MM.1S (cell line): ENCODE measurements at regions not wholly inside any gene's neighbourhood (a gene's known extent, or its start where the extent isn't known, plus 50 kb on each side); places are given as distances from the start of the nearest gene placed in this dataset.

Source experiments
- EZH2 ChIP-seq: fragments of 300-600 bp; sonication (generic); optimal IDR thresholded peaks from 2 replicates; pipeline ENCODE3; 2017; ENCODE audit warnings: low read depth, mild to moderate bottlenecking, antibody characterized with exemption, low read length, mixed read lengths
- EZH2phosphoT487 ChIP-seq: fragments of 300-600 bp; sonication (generic); IDR thresholded peaks from 2 replicates; pipeline ENCODE4 v1.6.1; 2018; ENCODE audit warnings: antibody characterized with exemption, low read length
- TF ChIP-seq, protein P1 (sequence below): fragments of 300-600 bp; sonication (generic); IDR thresholded peaks from 2 replicates; pipeline ENCODE4 v1.5.1; 2016; ENCODE audit warnings: antibody characterized with exemption, low read length, mixed read lengths

DNA sequence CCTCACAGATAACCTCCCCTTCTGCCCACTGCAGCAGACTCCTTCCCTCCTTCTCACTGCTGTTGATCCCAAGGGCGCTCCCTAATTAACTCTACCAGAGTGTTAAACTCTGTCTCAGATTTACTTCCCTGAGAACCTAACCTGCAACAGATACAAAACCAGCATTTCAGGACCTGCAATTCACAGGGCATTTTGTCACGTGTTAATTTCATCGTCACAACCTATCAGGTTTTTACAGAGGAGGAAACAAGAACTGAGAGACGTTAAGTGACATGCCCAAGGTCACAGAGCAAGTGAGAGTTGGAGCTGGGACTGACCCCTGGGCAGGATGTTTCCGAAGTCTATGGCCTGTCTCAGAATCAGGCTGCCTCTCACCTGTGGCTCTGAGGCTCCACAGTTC is 223.9 kb downstream of the UACA start:
- TF ChIP-seq, protein P1, sequence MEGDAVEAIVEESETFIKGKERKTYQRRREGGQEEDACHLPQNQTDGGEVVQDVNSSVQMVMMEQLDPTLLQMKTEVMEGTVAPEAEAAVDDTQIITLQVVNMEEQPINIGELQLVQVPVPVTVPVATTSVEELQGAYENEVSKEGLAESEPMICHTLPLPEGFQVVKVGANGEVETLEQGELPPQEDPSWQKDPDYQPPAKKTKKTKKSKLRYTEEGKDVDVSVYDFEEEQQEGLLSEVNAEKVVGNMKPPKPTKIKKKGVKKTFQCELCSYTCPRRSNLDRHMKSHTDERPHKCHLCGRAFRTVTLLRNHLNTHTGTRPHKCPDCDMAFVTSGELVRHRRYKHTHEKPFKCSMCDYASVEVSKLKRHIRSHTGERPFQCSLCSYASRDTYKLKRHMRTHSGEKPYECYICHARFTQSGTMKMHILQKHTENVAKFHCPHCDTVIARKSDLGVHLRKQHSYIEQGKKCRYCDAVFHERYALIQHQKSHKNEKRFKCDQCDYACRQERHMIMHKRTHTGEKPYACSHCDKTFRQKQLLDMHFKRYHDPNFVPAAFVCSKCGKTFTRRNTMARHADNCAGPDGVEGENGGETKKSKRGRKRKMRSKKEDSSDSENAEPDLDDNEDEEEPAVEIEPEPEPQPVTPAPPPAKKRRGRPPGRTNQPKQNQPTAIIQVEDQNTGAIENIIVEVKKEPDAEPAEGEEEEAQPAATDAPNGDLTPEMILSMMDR = no peak
- TF ChIP-seq EZH2phosphoT487 (no peak), EZH2 (no peak)
